ENCODE measurements at regions not wholly inside any gene's neighbourhood (a gene's known extent, or its start where the extent isn't known, plus 50 kb on each side); places are given as distances from the start of the nearest gene placed in this dataset.

- TF ChIP-seq ZNF766 (CRISPR knock-in tag; IDR thresholded peaks at IDR 0.05; ENCODE audit: borderline replicate concordance) = no peak
- no peak for TF ChIP-seq MAX (IDR thresholded peaks at IDR 0.05)
Observed at GRCh38 chr4:60039908-60040307, 1160.2 kb upstream of the ADGRL3 start.
